C4-2B (cell line): ENCODE measurements at regions not wholly inside any gene's neighbourhood (a gene's known extent, or its start where the extent isn't known, plus 50 kb on each side); places are given as distances from the start of the nearest gene placed in this dataset.

Experiments used
- CTCF ChIP-seq: fragments of 450-650 bp; conservative IDR thresholded peaks from 2 replicates; pipeline ENCODE4 v1.5.1; 2017; ENCODE audit warnings: mild to moderate bottlenecking
- ZFX ChIP-seq: fragments of 450-650 bp; IDR thresholded peaks from 2 replicates; pipeline ENCODE4 v1.6.1; 2017

GRCh38 chr12:17030338-17030737 is 424.4 kb upstream of the LMO3 start:
- TF ChIP-seq CTCF (no peak), ZFX (no peak)
